Activated gamma-delta T cell treated with Interleukin-2 at 50 U/mL for 16 hours (primary cell): ENCODE measurements at regions not wholly inside any gene's neighbourhood (a gene's known extent, or its start where the extent isn't known, plus 50 kb on each side); places are given as distances from the start of the nearest gene placed in this dataset.

Experiments used
- DNase-seq: peaks from one replicate; pipeline ENCODE4 v3.0.0-alpha.2; 2020

GRCh38 chr2:81739966-81740365 is 1435.4 kb upstream of the LRRTM1 start:
- no peak for DNase-seq

- DNase-seq, result no peak
These were observed 1430.4 kb upstream of the LRRTM1 start for GRCh38 chr2:81734981-81735380.

- no peak for DNase-seq
These were observed 1410.3 kb upstream of the LRRTM1 start for GRCh38 chr2:81714817-81715216.

- no peak for DNase-seq
These were observed 1402.3 kb upstream of the LRRTM1 start for GRCh38 chr2:81706856-81707255.

- no peak for DNase-seq
These were observed 1399.3 kb upstream of the LRRTM1 start for GRCh38 chr2:81703831-81704230.

GRCh38 chr2:81692566-81692965 is 1388.0 kb upstream of the LRRTM1 start:
- DNase-seq, result no peak

GRCh38 chr2:81675641-81676040 is 1371.1 kb upstream of the LRRTM1 start:
- DNase-seq, result no peak

- DNase-seq, result no peak
These were observed 1368.4 kb upstream of the LRRTM1 start for GRCh38 chr2:81672923-81673322.

GRCh38 chr2:81672516-81672915 is 1368.0 kb upstream of the LRRTM1 start:
- no peak for DNase-seq

- no peak for DNase-seq
These were observed 1366.3 kb upstream of the LRRTM1 start for GRCh38 chr2:81670885-81671284.

GRCh38 chr2:81661081-81661480 is 1356.5 kb upstream of the LRRTM1 start:
- DNase-seq, result no peak

GRCh38 chr2:81658227-81658626 is 1353.7 kb upstream of the LRRTM1 start:
- no peak for DNase-seq

- no peak for DNase-seq
These were observed 1345.8 kb upstream of the LRRTM1 start for GRCh38 chr2:81650048-81650971.

- DNase-seq, result no peak
These were observed 1344.3 kb upstream of the LRRTM1 start for GRCh38 chr2:81648806-81649205.

- no peak for DNase-seq
These were observed 1343.8 kb upstream of the LRRTM1 start for GRCh38 chr2:81648370-81648769.

- DNase-seq, result no peak
These were observed 1343.2 kb upstream of the LRRTM1 start for GRCh38 chr2:81647715-81648230.

- no peak for DNase-seq
These were observed 1341.3 kb upstream of the LRRTM1 start for GRCh38 chr2:81645745-81646301.

GRCh38 chr2:81644189-81644588 is 1339.6 kb upstream of the LRRTM1 start:
- DNase-seq, result no peak

- DNase-seq, result no peak
These were observed 1320.3 kb upstream of the LRRTM1 start for GRCh38 chr2:81624825-81625224.

GRCh38 chr2:81600088-81600487 is 1295.5 kb upstream of the LRRTM1 start:
- no peak for DNase-seq

GRCh38 chr2:81598453-81598852 is 1293.9 kb upstream of the LRRTM1 start:
- DNase-seq, result no peak

- DNase-seq, result no peak
These were observed 1284.9 kb upstream of the LRRTM1 start for GRCh38 chr2:81589406-81589805.

- no peak for DNase-seq
These were observed 1279.0 kb upstream of the LRRTM1 start for GRCh38 chr2:81583311-81584108.
